PC-3 (cell line): ENCODE measurements at regions not wholly inside any gene's neighbourhood (a gene's known extent, or its start where the extent isn't known, plus 50 kb on each side); places are given as distances from the start of the nearest gene placed in this dataset.

Experiments
- ATAC-seq: fragments of 200-7000 bp; cut with Tn5 transposase; 2 replicates; pipeline ENCODE4 v1.9.1; 2020; ENCODE audit warnings: mild to moderate bottlenecking, moderate library complexity
- BruUV-seq: library from RNA; stranded (reverse); fragments of 400-500 nt; replicated peaks from 2 replicates; lab custom pipeline; 2021; lab: Mats Ljungman, UMichigan
- CTCF ChIA-PET: fragments of 300-600 bp; sonication (Branson Sonifier 250); formaldehyde crosslinking; loops from one replicate; lab custom pipeline; 2022; ENCODE audit warnings: antibody characterized with exemption; lab: Charles Lee
- POLR2A ChIA-PET: fragments of 300-600 bp; sonication (Branson Sonifier 250); formaldehyde crosslinking; loops from one replicate; lab custom pipeline; 2022; ENCODE audit warnings: antibody characterized with exemption; ENCODE audit not compliant: unreplicated experiment; lab: Charles Lee
- DNase-seq: peaks from one replicate; pipeline ENCODE4 v3.0.0-alpha.2; 2015
- H2AFZ ChIP-seq: fragments of 300-600 bp; sonication (generic); 2 replicates; pipeline ENCODE4 v1.6.0; 2016; ENCODE audit warnings: antibody characterized with exemption, low read length
- H3F3A ChIP-seq: fragments of 300-600 bp; sonication (generic); one replicate; pipeline ENCODE4 v1.6.0; 2017; ENCODE audit warnings: antibody characterized with exemption, low read length, control low read depth, mild to moderate bottlenecking; ENCODE audit not compliant: unreplicated experiment
- H3K27ac ChIP-seq: fragments of 300-600 bp; sonication (generic); 2 replicates; pipeline ENCODE4 v1.5.1; 2016; ENCODE audit warnings: mild to moderate bottlenecking, low read length
- H3K27me3 ChIP-seq: fragments of 300-600 bp; sonication (generic); 2 replicates; pipeline ENCODE4 v1.6.1; 2016; ENCODE audit warnings: low read length, mixed read lengths
- H3K36me3 ChIP-seq: fragments of 300-600 bp; sonication (generic); 2 replicates; pipeline ENCODE4 v1.6.1; 2016; ENCODE audit warnings: low read depth, mixed run types, low read length, mixed read lengths
- H3K4me1 ChIP-seq: fragments of 300-600 bp; sonication (generic); 2 replicates; pipeline ENCODE4 v1.5.1; 2016; ENCODE audit warnings: low read length; ENCODE audit not compliant: insufficient read depth
- H3K4me2 ChIP-seq: fragments of 300-600 bp; sonication (generic); 2 replicates; pipeline ENCODE4 v1.6.0; 2016; ENCODE audit warnings: low read length
- H3K4me3 ChIP-seq: fragments of 300-600 bp; sonication (generic); 2 replicates; pipeline ENCODE4 v1.5.1; 2016; ENCODE audit warnings: mild to moderate bottlenecking, low read length, mixed read lengths
- H3K79me2 ChIP-seq: fragments of 300-600 bp; sonication (generic); 2 replicates; pipeline ENCODE4 v1.6.1; 2017; ENCODE audit warnings: low read length, mixed read lengths
- H3K9ac ChIP-seq: fragments of 300-600 bp; sonication (generic); 2 replicates; pipeline ENCODE4 v1.6.0; 2016; ENCODE audit warnings: mild to moderate bottlenecking, low read length
- H3K9me2 ChIP-seq: fragments of 300-600 bp; sonication (generic); replicated peaks from 2 replicates; pipeline ENCODE4 v1.6.1; 2016; ENCODE audit warnings: mixed run types, low read length, mixed read lengths
- H3K9me3 ChIP-seq: fragments of 300-600 bp; sonication (generic); 2 replicates; pipeline ENCODE4 v1.6.1; 2016; ENCODE audit warnings: low read length, mixed read lengths
- H4K20me1 ChIP-seq: fragments of 300-600 bp; sonication (generic); 2 replicates; pipeline ENCODE4 v1.6.1; 2016; ENCODE audit warnings: low read length, mixed read lengths
- CTCF ChIP-seq: fragments of 300-600 bp; sonication (generic); conservative IDR thresholded peaks from 2 replicates; pipeline ENCODE4 v1.5.1; 2017; ENCODE audit warnings: antibody characterized with exemption, low read depth, mild to moderate bottlenecking, low read length
- EZH2 ChIP-seq: fragments of 300-600 bp; sonication (generic); IDR thresholded peaks from one replicate; pipeline ENCODE4 v1.6.1; 2017; ENCODE audit warnings: antibody characterized with exemption, mild to moderate bottlenecking, low read length; ENCODE audit not compliant: unreplicated experiment
- EZH2phosphoT487 ChIP-seq: fragments of 300-600 bp; sonication (generic); IDR thresholded peaks from 2 replicates; pipeline ENCODE4 v1.6.1; 2018; ENCODE audit warnings: mild to moderate bottlenecking, antibody characterized with exemption, low read length, borderline replicate concordance
- intact Hi-C: fragments of 100-400 bp; cut with micrococcal nuclease; formaldehyde crosslinking; loops from 2 replicates; pipeline ENCODE4 v1.9.0; 2023

GRCh38 chr2:60371681-60372080, 181.8 kb downstream of the BCL11A start:
- intact Hi-C loops: no loop called here
- BruUV-seq: no TSS peak
- Histone ChIP-seq H3K27me3 (no peaks in the 10 kb centered on the region), H3K4me1 (no peaks in the 10 kb centered on the region), H3K9me2 (no peaks in the 10 kb centered on the region), H3K9me3 (no peaks in the 10 kb centered on the region), H3K36me3 (no peaks in the 10 kb centered on the region), H3K4me3 (no peak overlapping the region), H3K27ac (no peak overlapping the region), H4K20me1 (no peaks in the 10 kb centered on the region), H3F3A (no peaks in the 10 kb centered on the region), H3K4me2 (no peak overlapping the region), H3K9ac (no peak overlapping the region), H3K79me2 (no peaks in the 10 kb centered on the region), H2AFZ (no peak overlapping the region)
- POLR2A ChIA-PET: no interaction called here
- ATAC-seq (no peak), DNase-seq (no peak)
- CTCF ChIA-PET: no interaction called here
- TF ChIP-seq EZH2 (no peak), CTCF (no peak), EZH2phosphoT487 (no peak)

DNA sequence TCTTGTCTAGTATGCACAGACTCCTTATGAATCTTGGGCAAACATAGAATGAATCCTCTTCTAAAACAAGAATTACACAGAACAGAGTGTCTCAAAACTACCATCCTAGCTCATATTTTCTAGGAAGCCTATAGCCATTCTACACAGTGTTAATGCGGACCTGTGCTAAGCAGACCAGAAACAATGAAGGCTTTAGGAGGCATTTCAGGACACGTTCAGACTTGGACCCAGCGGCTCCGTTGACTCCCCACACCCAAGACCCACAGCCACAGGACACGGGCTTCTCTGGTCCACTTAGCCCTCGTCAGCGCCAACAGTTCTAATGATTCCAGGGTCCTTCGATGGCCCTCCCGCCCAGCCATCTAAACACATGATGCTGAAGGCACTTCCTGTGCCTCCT, 182.2 kb downstream of the BCL11A start:
- Histone ChIP-seq H3K4me2 (no peak overlapping the region), H3K4me1 (no peaks in the 10 kb centered on the region), H3K79me2 (no peaks in the 10 kb centered on the region), H3K9me3 (no peaks in the 10 kb centered on the region), H3K36me3 (no peaks in the 10 kb centered on the region), H4K20me1 (no peaks in the 10 kb centered on the region), H3K9me2 (no peaks in the 10 kb centered on the region), H3K4me3 (no peak overlapping the region), H3K27me3 (no peaks in the 10 kb centered on the region), H2AFZ (no peak overlapping the region), H3F3A (no peaks in the 10 kb centered on the region), H3K27ac (no peak overlapping the region), H3K9ac (no peak overlapping the region)
- CTCF ChIA-PET: no interaction called here
- ATAC-seq (no peak), DNase-seq (no peak)
- BruUV-seq: no TSS peak
- POLR2A ChIA-PET: no interaction called here
- TF ChIP-seq EZH2 (no peak), EZH2phosphoT487 (no peak), CTCF (no peak)
- intact Hi-C loops: no loop called here

- Histone ChIP-seq H4K20me1 (no peaks in the 10 kb centered on the region), H3K9me2 (no peaks in the 10 kb centered on the region), H2AFZ (no peak overlapping the region), H3F3A (no peaks in the 10 kb centered on the region), H3K9ac (no peak overlapping the region), H3K36me3 (no peaks in the 10 kb centered on the region), H3K79me2 (no peaks in the 10 kb centered on the region), H3K9me3 (no peaks in the 10 kb centered on the region), H3K27me3 (no peaks in the 10 kb centered on the region), H3K27ac (no peak overlapping the region), H3K4me3 (no peak overlapping the region), H3K4me2 (no peak overlapping the region), H3K4me1 (no peaks in the 10 kb centered on the region)
- DNase-seq (no peak), ATAC-seq (no peak)
- TF ChIP-seq EZH2phosphoT487 (no peak), CTCF (no peak), EZH2 (no peak)
- BruUV-seq: no TSS peak
- ChIA-PET CTCF (no interaction called here), POLR2A (no interaction called here)
- intact Hi-C loops: no loop called here
These were observed 182.6 kb downstream of the BCL11A start for GRCh38 chr2:60370814-60371213.
